ENCODE measurements at regions not wholly inside any gene's neighbourhood (a gene's known extent, or its start where the extent isn't known, plus 50 kb on each side); places are given as distances from the start of the nearest gene placed in this dataset.
A peak's percentile ranks its signal among the peaks of the same experiment; 100 is the strongest.

GRCh38 chr6:128569732-128570679, 49.6 kb upstream of the PTPRK start:
- Histone ChIP-seq H3K14ac (replicated peaks; ENCODE audit: low read depth, low read length) (peak overlapping the region; percentile 49), H2BK120ac (ENCODE audit: low read depth, low read length) (peak overlapping the region; percentile 45), H2BK15ac (ENCODE audit: low read depth, low read length) (peak overlapping the region; percentile 81; the same call in 1 of the 3 replicates), H2AK5ac (ENCODE audit: low read depth, low read length) (peak overlapping the region; percentile 47; the same call in 1 of the 2 replicates), H3K4me3 (ENCODE audit: insufficient read depth, low read depth, low read length) (no peak overlapping the region), H3K4ac (ENCODE audit: low read depth, low read length) (peak overlapping the region; percentile 35), H2BK20ac (ENCODE audit: low read depth, low read length) (peak overlapping the region; percentile 47), H3K79me1 (ENCODE audit: low read depth in 1 of 2, low read length in 2 of 2) (no peaks in the 10 kb centered on the region), H3K4me2 (ENCODE audit: low read depth, low read length) (peak overlapping the region; percentile 54), H3K27me3 (ENCODE audit: control insufficient read depth, insufficient read depth, low read length) (no peaks in the 10 kb centered on the region), H3K9ac (ENCODE audit: low read depth, low read length) (no peak overlapping the region), H4K91ac (ENCODE audit: insufficient read depth, low read depth, low read length) (peak overlapping the region; percentile 7; the same call in 1 of the 2 replicates), H3K4me1 (ENCODE audit: control insufficient read depth, insufficient read depth, low read length) (peaks cover 3% of the 10 kb centered on the region), H2AFZ (replicated peaks; ENCODE audit: low read length, poor library complexity) (peak overlapping the region; percentile 52), H3K36me3 (ENCODE audit: control insufficient read depth, insufficient read depth, low read length) (no peaks in the 10 kb centered on the region), H4K5ac (ENCODE audit: low read depth, low read length) (no peak overlapping the region), H4K20me1 (ENCODE audit: insufficient read depth, low read length) (no peaks in the 10 kb centered on the region), H2AK9ac (replicated peaks; ENCODE audit: low read depth, low read length, poor library complexity) (no peak overlapping the region), H2BK5ac (ENCODE audit: low read depth, low read length, poor library complexity, severe bottlenecking) (no peak overlapping the region), H3K56ac (ENCODE audit: extremely low read depth, insufficient read depth, low read length) (no peak overlapping the region; the same call in 1 of the 2 replicates), H4K8ac (ENCODE audit: low read depth in 2 of 2, low read length in 2 of 2) (peak overlapping the region in 1 of 2 experiments; percentile 47; a peak in 1 of 4 replicates), H3K23ac (ENCODE audit: low read depth, low read length) (peak overlapping the region; percentile 26; the same call in 1 of the 2 replicates), H3K18ac (ENCODE audit: low read depth, low read length) (peak overlapping the region; percentile 61; the same call in 1 of the 2 replicates), H3K27ac (ENCODE audit: insufficient read depth, low read length) (no peak overlapping the region), H3K9me1 (ENCODE audit: insufficient read depth, low read length) (0 out of 2 replicates have a peak, but pooled peaks cover 2% of the 10 kb centered on the region), H3K9me3 (ENCODE audit: control insufficient read depth, insufficient read depth, low read length) (no peaks in the 10 kb centered on the region)
- intact Hi-C loops (cut with micrococcal nuclease) (no loop called here), dilution Hi-C loops (cut with HindIII; ENCODE audit: low sequenced_read_pairs, unreplicated experiment) (no loop called here), in situ Hi-C loops (cut with MboI; ENCODE audit: low sequenced_read_pairs) (no loop called here)
- BruUV-seq (replicated peaks) = no TSS peak
- POLR2A ChIA-PET (ENCODE audit: unreplicated experiment) = interaction anchor here (0.6 kb wide), 1 partner anchor 30 kb away, joined by 3 read pairs; no protein-coding TSS in a partner anchor
- CTCF ChIA-PET = no interaction called here
- peak; percentile 98 for ATAC-seq (ENCODE audit: low read depth)
- TF ChIP-seq MAZ (IDR thresholded peaks at IDR 0.05; ENCODE audit: borderline replicate concordance, low read depth, low read length) (peak; percentile 48; the same call in 1 of the 2 replicates), ELK1 (IDR thresholded peaks at IDR 0.05; ENCODE audit: borderline replicate concordance, low read depth, low read length) (no peak), FOS (IDR thresholded peaks at IDR 0.05; ENCODE audit: low read depth, low read length) (peak; percentile 75), NFE2L2 (IDR thresholded peaks at IDR 0.05; ENCODE audit: low read depth, low read length) (no peak), CEBPB (IDR thresholded peaks at IDR 0.05; ENCODE audit: low read depth, low read length) (peak; percentile 38; the same call in 1 of the 2 replicates), USF2 (IDR thresholded peaks at IDR 0.05; ENCODE audit: low read depth, low read length) (no peak), MAFK (IDR thresholded peaks at IDR 0.05; ENCODE audit: low read depth, low read length) (no peak), MXI1 (IDR thresholded peaks at IDR 0.05; ENCODE audit: borderline replicate concordance, low read depth, low read length) (no peak), CHD1 (IDR thresholded peaks at IDR 0.05; ENCODE audit: low read depth, low read length) (no peak)
- WGBS, 2 experiments (ENCODE audit: extremely low coverage in 2 of 2, insufficient read length in 1 of 2) = no CpG with 5 or more reads among the region's 5 CpGs
- peak; percentile 75 for DNase-seq
